GM12892 (cell line): ENCODE measurements at regions not wholly inside any gene's neighbourhood (a gene's known extent, or its start where the extent isn't known, plus 50 kb on each side); places are given as distances from the start of the nearest gene placed in this dataset.

ENCODE experiments used
- POLR2A ChIP-seq: IDR thresholded peaks from 2 replicates; pipeline ENCODE4 v1.6.1; 2011; ENCODE audit warnings: low read depth, low read length, control low read depth
- POLR2AphosphoS5 ChIP-seq: IDR thresholded peaks from 2 replicates; pipeline ENCODE4 v1.6.1; 2011; ENCODE audit warnings: low read depth, low read length, control low read depth
- TAF1 ChIP-seq: IDR thresholded peaks from 2 replicates; pipeline ENCODE4 v1.6.1; 2011; ENCODE audit warnings: low read depth, mild to moderate bottlenecking, control low read depth, low read length, borderline replicate concordance

DNA sequence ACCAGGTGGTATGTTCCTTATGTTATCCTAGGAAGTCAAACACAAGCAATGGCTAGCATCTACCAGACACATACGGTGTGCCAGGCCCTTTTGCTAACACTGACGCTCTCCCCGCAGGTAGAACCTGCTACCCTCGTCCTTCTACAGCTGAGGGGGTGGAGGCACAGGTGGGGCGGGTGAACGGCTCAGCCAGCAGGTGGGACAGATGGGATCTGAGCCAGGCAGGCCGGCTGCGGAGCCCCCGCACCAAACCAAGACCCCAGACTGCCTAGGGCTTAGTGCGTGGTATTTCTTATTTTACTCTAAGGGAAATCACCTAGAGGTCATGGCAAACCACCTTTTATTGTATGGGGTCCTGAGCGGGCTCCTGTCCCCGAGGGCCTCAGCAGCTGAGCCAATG is 53.9 kb upstream of the PCSK6 start:
- TF ChIP-seq POLR2A = no peak
- no peak for TF ChIP-seq POLR2AphosphoS5
- no peak for TF ChIP-seq TAF1
